ENCODE measurements at regions not wholly inside any gene's neighbourhood (a gene's known extent, or its start where the extent isn't known, plus 50 kb on each side); places are given as distances from the start of the nearest gene placed in this dataset.

DNA sequence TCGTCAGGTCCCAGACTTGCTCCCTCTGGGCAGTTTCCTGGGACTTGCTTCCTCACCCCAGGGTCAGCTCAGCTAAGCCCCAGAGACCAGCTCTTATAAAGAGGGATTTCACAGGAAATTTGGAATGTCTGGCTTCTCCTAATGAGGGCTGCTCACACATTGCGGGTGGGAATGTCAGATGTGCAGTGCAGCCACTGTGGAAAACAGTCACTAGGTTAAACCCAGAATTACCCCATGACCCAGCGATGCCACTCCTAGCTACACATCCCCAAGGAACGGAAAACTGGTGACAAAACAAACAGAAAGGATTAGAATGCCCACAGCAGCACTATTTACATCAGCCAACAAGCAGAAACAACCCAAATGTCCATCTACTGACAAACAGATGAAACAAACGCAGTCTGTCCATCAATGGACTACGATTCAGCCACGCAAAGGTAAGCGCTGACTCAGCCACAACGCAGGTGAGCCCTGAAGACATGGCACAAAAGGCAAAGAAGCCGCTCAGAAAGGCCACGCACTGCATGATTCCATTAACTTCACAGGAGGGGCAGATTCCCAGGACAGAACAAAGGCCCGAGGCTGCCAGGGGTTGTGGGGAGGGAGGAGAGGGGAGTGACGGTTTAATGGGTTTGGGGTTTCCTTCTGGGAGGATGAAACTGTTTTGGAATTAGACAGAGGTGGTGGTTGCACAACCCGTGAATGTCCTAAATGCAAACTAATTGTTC lies 63.0 kb downstream of the NCOR2 start:
- H3K4me3 Mint-ChIP-seq: no peak overlapping the region

DNA sequence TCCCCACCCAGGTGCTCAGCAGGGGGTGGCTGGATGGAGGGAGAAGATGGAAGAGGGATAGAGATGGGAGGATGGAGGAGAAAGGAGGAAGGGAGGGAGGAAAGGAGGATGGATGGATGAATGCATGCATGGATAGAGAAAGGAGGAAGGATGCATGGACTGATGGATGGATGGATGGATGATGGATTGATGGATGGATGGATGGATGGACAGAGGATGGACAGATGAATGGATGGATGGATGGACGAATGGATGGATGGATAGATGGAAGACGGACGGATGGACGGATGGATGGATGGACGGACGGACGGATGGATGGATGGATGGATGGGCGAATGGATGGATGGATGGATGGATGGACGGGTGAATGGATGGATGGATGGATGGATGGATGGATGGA lies 64.1 kb downstream of the NCOR2 start:
- Mint-ChIP-seq H3K4me3 (no peak overlapping the region), H3K27me3 (ENCODE audit: low read depth in 3 of 3) (peaks cover 0 to 3% (median 0%) of the 10 kb centered on the region in 3 donors), H3K9me3 (no peaks in the 10 kb centered on the region), H3K27ac (no peak overlapping the region), H3K36me3 (peaks cover 44 to 48% of the 10 kb centered on the region in 2 donors), H3K4me1 (peaks cover 63% of the 10 kb centered on the region)
- 100% methylated on average over 9 of the region's 9 CpGs for WGBS (ENCODE audit: insufficient coverage)
- intact Hi-C loops (cut with micrococcal nuclease): loop anchor here in 1 of 2 donors (10.0 kb wide), 1 partner anchor 51 kb away; no protein-coding TSS in a partner anchor
- H2AFZ ChIP-seq (ENCODE audit: insufficient read depth, low read depth, low read length, poor library complexity, severe bottlenecking): no peak overlapping the region
- no peak overlapping the region for H3K9ac ChIP-seq (ENCODE audit: insufficient read depth, low read length, poor library complexity, severe bottlenecking)
- TF ChIP-seq, protein P1, sequence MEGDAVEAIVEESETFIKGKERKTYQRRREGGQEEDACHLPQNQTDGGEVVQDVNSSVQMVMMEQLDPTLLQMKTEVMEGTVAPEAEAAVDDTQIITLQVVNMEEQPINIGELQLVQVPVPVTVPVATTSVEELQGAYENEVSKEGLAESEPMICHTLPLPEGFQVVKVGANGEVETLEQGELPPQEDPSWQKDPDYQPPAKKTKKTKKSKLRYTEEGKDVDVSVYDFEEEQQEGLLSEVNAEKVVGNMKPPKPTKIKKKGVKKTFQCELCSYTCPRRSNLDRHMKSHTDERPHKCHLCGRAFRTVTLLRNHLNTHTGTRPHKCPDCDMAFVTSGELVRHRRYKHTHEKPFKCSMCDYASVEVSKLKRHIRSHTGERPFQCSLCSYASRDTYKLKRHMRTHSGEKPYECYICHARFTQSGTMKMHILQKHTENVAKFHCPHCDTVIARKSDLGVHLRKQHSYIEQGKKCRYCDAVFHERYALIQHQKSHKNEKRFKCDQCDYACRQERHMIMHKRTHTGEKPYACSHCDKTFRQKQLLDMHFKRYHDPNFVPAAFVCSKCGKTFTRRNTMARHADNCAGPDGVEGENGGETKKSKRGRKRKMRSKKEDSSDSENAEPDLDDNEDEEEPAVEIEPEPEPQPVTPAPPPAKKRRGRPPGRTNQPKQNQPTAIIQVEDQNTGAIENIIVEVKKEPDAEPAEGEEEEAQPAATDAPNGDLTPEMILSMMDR (IDR thresholded peaks at IDR 0.05): no peak
- H3K4me1 ChIP-seq (ENCODE audit: control insufficient read depth in 1 of 2, insufficient read depth in 2 of 2, low read length in 2 of 2): peaks cover 48 to 53% of the 10 kb centered on the region in 2 donors
- H3K27me3 ChIP-seq (ENCODE audit: control insufficient read depth in 2 of 2, insufficient read depth in 2 of 2, low read length in 2 of 2): no peaks in the 10 kb centered on the region
- H4K20me1 ChIP-seq (ENCODE audit: insufficient read depth, low read length): peaks cover 100% of the 10 kb centered on the region
- H3K27ac ChIP-seq (ENCODE audit: low read depth in 1 of 2, low read length in 2 of 2): no peak overlapping the region
- H3K36me3 ChIP-seq (replicated peaks in 1 of 2; ENCODE audit: control insufficient read depth in 1 of 2, insufficient read depth in 2 of 2, low read length in 2 of 2): peaks cover 5 to 20% of the 10 kb centered on the region in 2 donors
- no peak overlapping the region for H3K4me2 ChIP-seq (replicated peaks; ENCODE audit: extremely low read depth, low read length, poor library complexity, severe bottlenecking)
- peaks cover 96% of the 10 kb centered on the region for H3K79me2 ChIP-seq (ENCODE audit: insufficient read depth, low read length)
- H3K4me3 ChIP-seq (replicated peaks in 1 of 3; ENCODE audit: low read depth in 2 of 3, low read length in 3 of 3): no peak overlapping the region
- no peaks in the 10 kb centered on the region for H3K9me3 ChIP-seq (replicated peaks in 1 of 2; ENCODE audit: control insufficient read depth in 1 of 2, insufficient read depth in 1 of 2, low read length in 2 of 2)
- no peak for DNase-seq

More for the DNA sequence above, 63.0 kb downstream of the NCOR2 start:
- peaks cover 63% of the 10 kb centered on the region for H3K4me1 Mint-ChIP-seq
- peaks cover 96% of the 10 kb centered on the region for H3K79me2 ChIP-seq (ENCODE audit: insufficient read depth, low read length)
- no peak for DNase-seq
- 92% methylated on average over 10 of the region's 14 CpGs for WGBS (ENCODE audit: insufficient coverage)
- peaks cover 0 to 3% (median 0%) of the 10 kb centered on the region in 3 donors for H3K27me3 Mint-ChIP-seq (ENCODE audit: low read depth in 3 of 3)
- peaks cover 38 to 48% of the 10 kb centered on the region in 2 donors for H3K36me3 Mint-ChIP-seq
- H3K4me2 ChIP-seq (replicated peaks; ENCODE audit: extremely low read depth, low read length, poor library complexity, severe bottlenecking): no peak overlapping the region
- H4K20me1 ChIP-seq (ENCODE audit: insufficient read depth, low read length): peaks cover 100% of the 10 kb centered on the region
- H3K4me3 ChIP-seq (replicated peaks in 1 of 3; ENCODE audit: low read depth in 2 of 3, low read length in 3 of 3): no peak overlapping the region
- peaks cover 38 to 51% of the 10 kb centered on the region in 2 donors for H3K4me1 ChIP-seq (ENCODE audit: control insufficient read depth in 1 of 2, insufficient read depth in 2 of 2, low read length in 2 of 2)
- no peaks in the 10 kb centered on the region for H3K27me3 ChIP-seq (ENCODE audit: control insufficient read depth in 2 of 2, insufficient read depth in 2 of 2, low read length in 2 of 2)
- H3K27ac ChIP-seq (ENCODE audit: low read depth in 1 of 2, low read length in 2 of 2): no peak overlapping the region
- intact Hi-C loops (cut with micrococcal nuclease): loop anchor here in 1 of 2 donors (10.0 kb wide), 1 partner anchor 50 kb away; no protein-coding TSS in a partner anchor
- H3K27ac Mint-ChIP-seq: no peak overlapping the region
- TF ChIP-seq, protein P1 (IDR thresholded peaks at IDR 0.05): no peak
- H3K9me3 ChIP-seq (replicated peaks in 1 of 2; ENCODE audit: control insufficient read depth in 1 of 2, insufficient read depth in 1 of 2, low read length in 2 of 2): no peaks in the 10 kb centered on the region
- no peak overlapping the region for H3K9ac ChIP-seq (ENCODE audit: insufficient read depth, low read length, poor library complexity, severe bottlenecking)
- H2AFZ ChIP-seq (ENCODE audit: insufficient read depth, low read depth, low read length, poor library complexity, severe bottlenecking): no peak overlapping the region
- no peaks in the 10 kb centered on the region for H3K9me3 Mint-ChIP-seq
- H3K36me3 ChIP-seq (replicated peaks in 1 of 2; ENCODE audit: control insufficient read depth in 1 of 2, insufficient read depth in 2 of 2, low read length in 2 of 2): peaks cover 5 to 20% of the 10 kb centered on the region in 2 donors
